ENCODE measurements at regions not wholly inside any gene's neighbourhood (a gene's known extent, or its start where the extent isn't known, plus 50 kb on each side); places are given as distances from the start of the nearest gene placed in this dataset.

DNA sequence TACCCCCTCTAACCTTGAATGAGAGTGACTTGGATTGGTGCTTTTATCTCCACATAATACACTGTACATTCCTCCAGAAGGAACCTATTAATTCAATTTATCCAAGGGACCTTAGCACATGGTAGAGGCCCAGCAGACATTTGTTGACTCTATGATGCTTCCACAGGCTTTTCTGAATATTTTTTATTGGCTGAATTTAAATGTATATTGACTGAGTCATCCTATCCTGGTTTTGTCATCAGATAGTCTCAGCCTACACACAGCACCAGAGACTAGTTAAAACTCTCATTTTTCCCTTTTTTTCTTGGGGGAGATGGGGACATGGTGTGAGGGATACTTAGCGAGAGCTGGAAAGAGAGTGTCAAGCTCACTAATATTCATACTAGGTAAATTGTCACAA, 101.6 kb downstream of the LRRC30 start:
- no peak for TF ChIP-seq POLR2A (IDR thresholded peaks at IDR 0.05)
- TF ChIP-seq, protein P1, sequence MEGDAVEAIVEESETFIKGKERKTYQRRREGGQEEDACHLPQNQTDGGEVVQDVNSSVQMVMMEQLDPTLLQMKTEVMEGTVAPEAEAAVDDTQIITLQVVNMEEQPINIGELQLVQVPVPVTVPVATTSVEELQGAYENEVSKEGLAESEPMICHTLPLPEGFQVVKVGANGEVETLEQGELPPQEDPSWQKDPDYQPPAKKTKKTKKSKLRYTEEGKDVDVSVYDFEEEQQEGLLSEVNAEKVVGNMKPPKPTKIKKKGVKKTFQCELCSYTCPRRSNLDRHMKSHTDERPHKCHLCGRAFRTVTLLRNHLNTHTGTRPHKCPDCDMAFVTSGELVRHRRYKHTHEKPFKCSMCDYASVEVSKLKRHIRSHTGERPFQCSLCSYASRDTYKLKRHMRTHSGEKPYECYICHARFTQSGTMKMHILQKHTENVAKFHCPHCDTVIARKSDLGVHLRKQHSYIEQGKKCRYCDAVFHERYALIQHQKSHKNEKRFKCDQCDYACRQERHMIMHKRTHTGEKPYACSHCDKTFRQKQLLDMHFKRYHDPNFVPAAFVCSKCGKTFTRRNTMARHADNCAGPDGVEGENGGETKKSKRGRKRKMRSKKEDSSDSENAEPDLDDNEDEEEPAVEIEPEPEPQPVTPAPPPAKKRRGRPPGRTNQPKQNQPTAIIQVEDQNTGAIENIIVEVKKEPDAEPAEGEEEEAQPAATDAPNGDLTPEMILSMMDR (IDR thresholded peaks at IDR 0.05) = no peak

Measured in thyroid gland (tissue), 4 donors.